Breast epithelium (tissue), 3 donors: ENCODE measurements at regions not wholly inside any gene's neighbourhood (a gene's known extent, or its start where the extent isn't known, plus 50 kb on each side); places are given as distances from the start of the nearest gene placed in this dataset.

Experiments
- CTCF ChIP-seq, 3 donors: fragments of 450-650 bp; IDR thresholded peaks; one replicate each; pipeline ENCODE4 v1.5.1; 2016 to 2017; ENCODE audit warnings: antibody characterized with exemption in 3 of 3, mild to moderate bottlenecking in 3 of 3, moderate library complexity in 3 of 3
- POLR2A ChIP-seq: fragments of 450-650 bp; IDR thresholded peaks from one replicate; pipeline ENCODE4 v1.6.1; 2016; ENCODE audit warnings: antibody characterized with exemption, mild to moderate bottlenecking, moderate library complexity
- POLR2AphosphoS5 ChIP-seq, 3 donors: sonication (generic); formaldehyde crosslinking; IDR thresholded peaks; one replicate each; pipeline ENCODE4 v1.6.1; 2017; ENCODE audit warnings: antibody characterized with exemption in 3 of 3

GRCh38 chrX:468979-469378, 82.3 kb upstream of the PPP2R3B start:
- TF ChIP-seq CTCF (IDR thresholded peaks at IDR 0.05) (no peak), POLR2A (no peak), POLR2AphosphoS5 (IDR thresholded peaks at IDR 0.05) (no peak)
